Activated naive CD8-positive, alpha-beta T cell treated with anti-CD3 and anti-CD28 coated beads for 36 hours (primary cell): ENCODE measurements at regions not wholly inside any gene's neighbourhood (a gene's known extent, or its start where the extent isn't known, plus 50 kb on each side); places are given as distances from the start of the nearest gene placed in this dataset.

ENCODE experiments used
- DNase-seq: peaks from one replicate; pipeline ENCODE4 v3.0.0; 2021
- H3K27ac Mint-ChIP-seq: one replicate; pipeline ENCODE4 v1.8.0; 2022; ENCODE audit warnings: mild to moderate bottlenecking, moderate library complexity, mixed read lengths
- H3K27me3 Mint-ChIP-seq: one replicate; pipeline ENCODE4 v1.8.0; 2022; ENCODE audit warnings: mild to moderate bottlenecking, mixed read lengths
- H3K36me3 Mint-ChIP-seq: one replicate; pipeline ENCODE4 v1.8.0; 2021; ENCODE audit warnings: mild to moderate bottlenecking, mixed read lengths
- H3K4me1 Mint-ChIP-seq: one replicate; pipeline ENCODE4 v1.8.0; 2021; ENCODE audit warnings: mixed read lengths
- H3K4me3 Mint-ChIP-seq: one replicate; pipeline ENCODE4 v1.8.0; 2022; ENCODE audit warnings: mild to moderate bottlenecking, moderate library complexity, mixed read lengths
- H3K9me3 Mint-ChIP-seq: one replicate; pipeline ENCODE4 v1.8.0; 2022; ENCODE audit warnings: mixed read lengths

GRCh38 chr10:93160829-93161228 is 87.1 kb downstream of the CYP26A1 start:
- no peak overlapping the region for H3K27ac Mint-ChIP-seq
- no peak for DNase-seq

GRCh38 chr10:93165367-93165766 is 91.7 kb downstream of the CYP26A1 start:
- no peak for DNase-seq
- Mint-ChIP-seq H3K9me3 (peaks cover 6% of the 10 kb centered on the region), H3K4me3 (no peak overlapping the region), H3K36me3 (peaks cover under 1% of the 10 kb centered on the region), H3K27me3 (peaks cover 19% of the 10 kb centered on the region), H3K27ac (no peak overlapping the region), H3K4me1 (no peaks in the 10 kb centered on the region)

More at GRCh38 chr10:93160829-93161228, 87.1 kb downstream of the CYP26A1 start:
- Mint-ChIP-seq H3K27me3 (peaks cover 5% of the 10 kb centered on the region), H3K4me3 (no peak overlapping the region), H3K4me1 (no peaks in the 10 kb centered on the region), H3K36me3 (peaks cover 6% of the 10 kb centered on the region), H3K9me3 (peaks cover 20% of the 10 kb centered on the region)

- Mint-ChIP-seq H3K4me3 (no peak overlapping the region), H3K36me3 (peaks cover 3% of the 10 kb centered on the region), H3K4me1 (no peaks in the 10 kb centered on the region), H3K9me3 (peaks cover 9% of the 10 kb centered on the region), H3K27ac (no peak overlapping the region), H3K27me3 (peaks cover 23% of the 10 kb centered on the region)
- no peak for DNase-seq
Measured at GRCh38 chr10:93166134-93166533, 92.4 kb downstream of the CYP26A1 start.

GRCh38 chr10:93171837-93172236 is 98.1 kb downstream of the CYP26A1 start:
- H3K9me3 Mint-ChIP-seq = peaks cover 11% of the 10 kb centered on the region
- H3K27ac Mint-ChIP-seq = no peak overlapping the region
- peaks cover 3% of the 10 kb centered on the region for H3K36me3 Mint-ChIP-seq
- H3K27me3 Mint-ChIP-seq = peaks cover 24% of the 10 kb centered on the region
- no peak for DNase-seq
- no peaks in the 10 kb centered on the region for H3K4me1 Mint-ChIP-seq
- no peak overlapping the region for H3K4me3 Mint-ChIP-seq

GRCh38 chr10:93173967-93174845 is 100.5 kb downstream of the CYP26A1 start:
- Mint-ChIP-seq H3K36me3 (peaks cover 3% of the 10 kb centered on the region), H3K4me3 (no peak overlapping the region), H3K4me1 (no peaks in the 10 kb centered on the region), H3K27ac (no peak overlapping the region), H3K27me3 (peaks cover 16% of the 10 kb centered on the region), H3K9me3 (peaks cover 11% of the 10 kb centered on the region)
- DNase-seq = no peak

GRCh38 chr10:93175490-93175889 is 101.8 kb downstream of the CYP26A1 start:
- peaks cover under 1% of the 10 kb centered on the region for H3K36me3 Mint-ChIP-seq

GRCh38 chr10:93177511-93177910 is 103.8 kb downstream of the CYP26A1 start:
- no peak overlapping the region for H3K27ac Mint-ChIP-seq
- peaks cover 9% of the 10 kb centered on the region for H3K27me3 Mint-ChIP-seq
- no peaks in the 10 kb centered on the region for H3K36me3 Mint-ChIP-seq
- DNase-seq = no peak
- no peaks in the 10 kb centered on the region for H3K4me1 Mint-ChIP-seq
- no peak overlapping the region for H3K4me3 Mint-ChIP-seq
- no peaks in the 10 kb centered on the region for H3K9me3 Mint-ChIP-seq

More at GRCh38 chr10:93175490-93175889, 101.8 kb downstream of the CYP26A1 start:
- no peak overlapping the region for H3K27ac Mint-ChIP-seq
- no peak overlapping the region for H3K4me3 Mint-ChIP-seq
- no peaks in the 10 kb centered on the region for H3K4me1 Mint-ChIP-seq
- peaks cover 4% of the 10 kb centered on the region for H3K9me3 Mint-ChIP-seq
- H3K27me3 Mint-ChIP-seq = peaks cover 12% of the 10 kb centered on the region
- no peak for DNase-seq

GRCh38 chr10:93178226-93178625 is 104.5 kb downstream of the CYP26A1 start:
- H3K36me3 Mint-ChIP-seq = no peaks in the 10 kb centered on the region
- H3K27ac Mint-ChIP-seq = no peak overlapping the region
- peaks cover 6% of the 10 kb centered on the region for H3K27me3 Mint-ChIP-seq
- H3K4me1 Mint-ChIP-seq = no peaks in the 10 kb centered on the region
- no peak overlapping the region for H3K4me3 Mint-ChIP-seq
- H3K9me3 Mint-ChIP-seq = no peaks in the 10 kb centered on the region
- DNase-seq = no peak

- Mint-ChIP-seq H3K9me3 (no peaks in the 10 kb centered on the region), H3K27ac (no peak overlapping the region), H3K4me3 (no peak overlapping the region), H3K36me3 (no peaks in the 10 kb centered on the region), H3K27me3 (peaks cover 2% of the 10 kb centered on the region), H3K4me1 (no peaks in the 10 kb centered on the region)
- DNase-seq = no peak
Measured at GRCh38 chr10:93180482-93180931, 106.8 kb downstream of the CYP26A1 start.

GRCh38 chr10:93181271-93182048 is 107.8 kb downstream of the CYP26A1 start:
- Mint-ChIP-seq H3K36me3 (no peaks in the 10 kb centered on the region), H3K4me3 (no peak overlapping the region), H3K27me3 (peaks cover 3% of the 10 kb centered on the region), H3K9me3 (no peaks in the 10 kb centered on the region), H3K4me1 (no peaks in the 10 kb centered on the region), H3K27ac (no peak overlapping the region)
- DNase-seq = no peak

GRCh38 chr10:93182049-93182327 is 108.3 kb downstream of the CYP26A1 start:
- H3K9me3 Mint-ChIP-seq = no peaks in the 10 kb centered on the region
- H3K4me3 Mint-ChIP-seq = no peak overlapping the region
- no peak overlapping the region for H3K27ac Mint-ChIP-seq
- H3K4me1 Mint-ChIP-seq = no peaks in the 10 kb centered on the region
- DNase-seq = no peak
- H3K27me3 Mint-ChIP-seq = peaks cover 4% of the 10 kb centered on the region
- H3K36me3 Mint-ChIP-seq = no peaks in the 10 kb centered on the region

- Mint-ChIP-seq H3K27me3 (peaks cover 11% of the 10 kb centered on the region), H3K9me3 (no peaks in the 10 kb centered on the region), H3K4me1 (no peaks in the 10 kb centered on the region), H3K36me3 (no peaks in the 10 kb centered on the region), H3K27ac (no peak overlapping the region), H3K4me3 (no peak overlapping the region)
- no peak for DNase-seq
Measured at GRCh38 chr10:93182790-93183189, 109.1 kb downstream of the CYP26A1 start.

- H3K9me3 Mint-ChIP-seq = no peaks in the 10 kb centered on the region
- no peaks in the 10 kb centered on the region for H3K4me1 Mint-ChIP-seq
- DNase-seq = no peak
- H3K27me3 Mint-ChIP-seq = peaks cover 20% of the 10 kb centered on the region
- H3K36me3 Mint-ChIP-seq = no peaks in the 10 kb centered on the region
- H3K4me3 Mint-ChIP-seq = no peak overlapping the region
- H3K27ac Mint-ChIP-seq = no peak overlapping the region
Measured at GRCh38 chr10:93186653-93187052, 113.0 kb downstream of the CYP26A1 start.

GRCh38 chr10:93189944-93190343 is 116.3 kb downstream of the CYP26A1 start:
- Mint-ChIP-seq H3K27ac (no peak overlapping the region), H3K36me3 (no peaks in the 10 kb centered on the region), H3K4me1 (no peaks in the 10 kb centered on the region), H3K4me3 (no peak overlapping the region), H3K27me3 (peaks cover 30% of the 10 kb centered on the region), H3K9me3 (no peaks in the 10 kb centered on the region)
- no peak for DNase-seq

GRCh38 chr10:93190372-93190771 is 116.7 kb downstream of the CYP26A1 start:
- Mint-ChIP-seq H3K27me3 (peaks cover 29% of the 10 kb centered on the region), H3K9me3 (no peaks in the 10 kb centered on the region), H3K36me3 (no peaks in the 10 kb centered on the region), H3K4me3 (no peak overlapping the region), H3K4me1 (no peaks in the 10 kb centered on the region), H3K27ac (no peak overlapping the region)
- DNase-seq = no peak
